NB4 (cell line): ENCODE measurements at regions not wholly inside any gene's neighbourhood (a gene's known extent, or its start where the extent isn't known, plus 50 kb on each side); places are given as distances from the start of the nearest gene placed in this dataset.

Experiments used
- POLR2A ChIP-seq: IDR thresholded peaks from 2 replicates; pipeline ENCODE4 v1.6.1; 2011; ENCODE audit warnings: mild to moderate bottlenecking; ENCODE audit not compliant: insufficient read length; ENCODE audit errors: extremely low read depth
- TF ChIP-seq, protein P1 (sequence below): IDR thresholded peaks from one replicate; pipeline ENCODE4 v1.5.1; 2012; ENCODE audit warnings: low read depth, low read length

DNA sequence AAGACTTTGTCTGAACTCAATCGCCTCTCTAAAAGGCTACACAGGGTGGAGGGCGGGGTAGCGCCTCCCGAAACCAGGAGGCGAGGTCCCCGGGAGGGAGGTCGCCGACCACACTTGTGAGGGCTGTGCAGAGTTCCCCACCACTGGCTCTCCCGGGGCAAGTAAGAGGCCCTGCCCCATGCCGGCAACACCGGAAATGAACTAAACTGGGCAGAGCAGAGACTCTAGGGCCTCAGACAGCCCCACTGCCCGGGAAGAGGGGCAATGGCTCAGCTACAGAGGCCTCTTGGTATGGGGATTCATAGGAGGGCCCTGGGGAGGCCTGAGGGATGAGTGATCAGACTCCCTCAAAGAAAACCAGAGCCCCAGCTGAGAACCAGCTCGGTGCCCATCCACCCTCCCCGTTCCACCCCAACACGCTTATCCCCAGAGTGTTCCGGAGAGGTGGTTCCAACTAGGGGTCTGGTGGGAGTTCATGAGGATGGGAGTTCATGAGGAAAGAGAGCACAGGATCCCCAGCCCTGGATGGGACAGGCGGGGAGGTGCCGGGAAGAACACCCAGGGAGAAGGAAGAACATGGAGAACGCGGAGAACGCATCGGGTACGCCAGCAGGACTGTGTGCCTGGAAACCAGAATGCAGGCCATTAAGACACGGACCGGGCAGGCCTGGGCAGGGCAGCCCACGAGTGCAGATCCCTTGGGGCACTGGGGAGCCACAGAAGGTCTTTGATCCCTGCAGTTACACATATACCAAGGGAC lies 89.4 kb upstream of the MYL10 start:
- TF ChIP-seq, protein P1, sequence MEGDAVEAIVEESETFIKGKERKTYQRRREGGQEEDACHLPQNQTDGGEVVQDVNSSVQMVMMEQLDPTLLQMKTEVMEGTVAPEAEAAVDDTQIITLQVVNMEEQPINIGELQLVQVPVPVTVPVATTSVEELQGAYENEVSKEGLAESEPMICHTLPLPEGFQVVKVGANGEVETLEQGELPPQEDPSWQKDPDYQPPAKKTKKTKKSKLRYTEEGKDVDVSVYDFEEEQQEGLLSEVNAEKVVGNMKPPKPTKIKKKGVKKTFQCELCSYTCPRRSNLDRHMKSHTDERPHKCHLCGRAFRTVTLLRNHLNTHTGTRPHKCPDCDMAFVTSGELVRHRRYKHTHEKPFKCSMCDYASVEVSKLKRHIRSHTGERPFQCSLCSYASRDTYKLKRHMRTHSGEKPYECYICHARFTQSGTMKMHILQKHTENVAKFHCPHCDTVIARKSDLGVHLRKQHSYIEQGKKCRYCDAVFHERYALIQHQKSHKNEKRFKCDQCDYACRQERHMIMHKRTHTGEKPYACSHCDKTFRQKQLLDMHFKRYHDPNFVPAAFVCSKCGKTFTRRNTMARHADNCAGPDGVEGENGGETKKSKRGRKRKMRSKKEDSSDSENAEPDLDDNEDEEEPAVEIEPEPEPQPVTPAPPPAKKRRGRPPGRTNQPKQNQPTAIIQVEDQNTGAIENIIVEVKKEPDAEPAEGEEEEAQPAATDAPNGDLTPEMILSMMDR = no peak
- peak; percentile 69 for TF ChIP-seq POLR2A
